Ascending aorta (tissue), 2 donors: ENCODE measurements at regions not wholly inside any gene's neighbourhood (a gene's known extent, or its start where the extent isn't known, plus 50 kb on each side); places are given as distances from the start of the nearest gene placed in this dataset.

ENCODE experiments used
- DNase-seq, 2 donors: peaks; one replicate each; pipeline ENCODE4 v3.0.0-alpha.2; 2019; ENCODE audit warnings: low spot score in 2 of 2
- H3K27ac ChIP-seq, 2 donors: fragments of 200-600 bp; sonication (generic); one replicate each; pipeline ENCODE4 v1.5.1; 2016 to 2017; ENCODE audit warnings: mild to moderate bottlenecking in 1 of 2
- H3K27me3 ChIP-seq: fragments of 200-600 bp; sonication (generic); one replicate; pipeline ENCODE4 v1.5.1; 2017
- H3K36me3 ChIP-seq, 2 donors: fragments of 200-600 bp; sonication (generic); one replicate each; pipeline ENCODE4 v1.5.1; 2016
- H3K4me1 ChIP-seq, 2 donors: fragments of 200-600 bp; sonication (generic); one replicate each; pipeline ENCODE4 v1.5.1; 2016 to 2017; ENCODE audit warnings: mild to moderate bottlenecking in 1 of 2
- H3K4me3 ChIP-seq, 2 donors: fragments of 200-600 bp; sonication (generic); one replicate each; pipeline ENCODE4 v1.5.1; 2016 to 2017; ENCODE audit warnings: mild to moderate bottlenecking in 1 of 2
- H3K9me3 ChIP-seq, 2 donors: fragments of 200-600 bp; sonication (generic); one replicate each; pipeline ENCODE4 v1.5.1; 2016
- CTCF ChIP-seq, 3 experiments: fragments of 200-600 bp in 2 of 3; fragments of 450-650 bp in 1 of 3; sonication (generic) in 2 of 3; IDR thresholded peaks; one replicate each; pipeline ENCODE4 v1.5.1; 2016 to 2019; ENCODE audit warnings: antibody characterized with exemption in 3 of 3, mild to moderate bottlenecking in 1 of 3, moderate library complexity in 1 of 3
- intact Hi-C: fragments of 100-400 bp; cut with DNase I; formaldehyde crosslinking; loops from one replicate; pipeline ENCODE4 v1.15.1; 2023

- no peaks in the 10 kb centered on the region for H3K27me3 ChIP-seq
- no peak overlapping the region for H3K27ac ChIP-seq
- no peaks in the 10 kb centered on the region for H3K36me3 ChIP-seq
- intact Hi-C loops, result no loop called here
- TF ChIP-seq CTCF (IDR thresholded peaks at IDR 0.05), result no peak
- H3K4me1 ChIP-seq, result no peaks in the 10 kb centered on the region
- no peak for DNase-seq
- H3K4me3 ChIP-seq, result no peak overlapping the region
- H3K9me3 ChIP-seq, result no peaks in the 10 kb centered on the region
These were observed 170.5 kb upstream of the MPHOSPH6 start for GRCh38 chr16:82340531-82340930.

GRCh38 chr16:82337355-82337754 is 167.3 kb upstream of the MPHOSPH6 start:
- Histone ChIP-seq H3K36me3 (no peaks in the 10 kb centered on the region), H3K4me1 (no peaks in the 10 kb centered on the region), H3K9me3 (no peaks in the 10 kb centered on the region), H3K27ac (no peak overlapping the region), H3K4me3 (no peak overlapping the region), H3K27me3 (no peaks in the 10 kb centered on the region)
- no peak for DNase-seq
- TF ChIP-seq CTCF (IDR thresholded peaks at IDR 0.05), result no peak
- intact Hi-C loops, result no loop called here

- intact Hi-C loops, result no loop called here
- Histone ChIP-seq H3K4me3 (no peak overlapping the region), H3K36me3 (no peaks in the 10 kb centered on the region), H3K27me3 (no peaks in the 10 kb centered on the region), H3K27ac (no peak overlapping the region), H3K9me3 (no peaks in the 10 kb centered on the region), H3K4me1 (no peaks in the 10 kb centered on the region)
- no peak for TF ChIP-seq CTCF (IDR thresholded peaks at IDR 0.05)
- DNase-seq, result no peak
These were observed 162.1 kb upstream of the MPHOSPH6 start for GRCh38 chr16:82331974-82332750.

DNA sequence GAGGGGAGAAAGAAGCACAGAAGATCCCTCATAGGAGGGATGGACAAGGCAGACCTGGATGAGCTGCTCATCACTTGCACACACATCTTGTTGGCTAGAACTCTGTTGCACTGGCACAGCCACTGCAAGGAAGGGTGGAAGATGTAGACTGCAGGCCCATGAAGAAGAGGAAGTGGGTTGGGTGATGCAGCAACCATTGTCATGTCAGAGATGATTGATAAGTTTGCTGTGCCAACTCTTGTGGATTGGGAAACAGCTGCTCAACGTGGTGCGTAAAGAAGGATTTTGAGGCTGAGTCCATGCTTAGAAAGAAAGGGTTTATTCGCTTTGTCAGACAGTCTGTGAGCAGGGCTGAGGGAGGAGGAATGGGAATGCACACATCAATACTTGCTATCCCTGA is 161.4 kb upstream of the MPHOSPH6 start:
- intact Hi-C loops, result no loop called here
- Histone ChIP-seq H3K9me3 (no peaks in the 10 kb centered on the region), H3K4me3 (no peak overlapping the region), H3K27ac (no peak overlapping the region), H3K4me1 (no peaks in the 10 kb centered on the region), H3K27me3 (no peaks in the 10 kb centered on the region), H3K36me3 (no peaks in the 10 kb centered on the region)
- no peak for TF ChIP-seq CTCF (IDR thresholded peaks at IDR 0.05)
- DNase-seq, result no peak

DNA sequence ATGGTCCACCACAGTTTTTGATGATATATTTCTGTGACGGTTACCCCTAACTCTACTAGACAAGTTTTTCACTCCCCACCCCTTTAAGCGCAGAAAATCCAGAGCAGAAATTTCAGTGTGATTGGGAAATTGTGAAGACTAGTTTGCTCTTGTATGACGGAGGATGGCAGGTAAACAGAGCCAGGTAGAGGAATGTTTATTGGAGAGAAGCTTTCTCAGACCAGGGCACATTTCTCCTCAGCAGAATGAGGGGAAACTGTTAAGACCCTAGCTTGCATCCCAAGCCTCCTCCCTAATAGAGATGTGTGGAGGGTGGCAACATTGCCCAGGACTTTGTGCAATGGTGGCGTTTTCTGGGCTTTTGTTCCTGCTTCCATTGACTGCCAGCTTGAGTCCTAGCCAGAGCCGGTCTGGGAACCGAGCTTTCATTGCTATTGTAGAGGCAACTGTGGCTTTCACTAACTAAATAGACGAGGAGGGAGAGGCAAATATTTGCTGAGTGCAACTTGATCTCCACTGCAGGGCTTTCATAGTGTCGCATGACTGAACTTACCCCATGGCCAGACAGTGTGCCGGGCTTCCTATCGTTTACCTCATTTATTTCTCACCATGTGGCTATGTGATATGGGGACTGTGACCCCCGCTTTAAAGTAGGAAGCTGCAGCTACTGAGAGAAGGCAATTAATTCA is 159.6 kb upstream of the MPHOSPH6 start:
- Histone ChIP-seq H3K27me3 (no peaks in the 10 kb centered on the region), H3K9me3 (no peaks in the 10 kb centered on the region), H3K36me3 (no peaks in the 10 kb centered on the region), H3K27ac (no peak overlapping the region), H3K4me3 (no peak overlapping the region), H3K4me1 (no peaks in the 10 kb centered on the region)
- TF ChIP-seq CTCF (IDR thresholded peaks at IDR 0.05), result no peak
- no peak for DNase-seq
- intact Hi-C loops, result no loop called here
